ENCODE measurements at regions not wholly inside any gene's neighbourhood (a gene's known extent, or its start where the extent isn't known, plus 50 kb on each side); places are given as distances from the start of the nearest gene placed in this dataset.

DNA sequence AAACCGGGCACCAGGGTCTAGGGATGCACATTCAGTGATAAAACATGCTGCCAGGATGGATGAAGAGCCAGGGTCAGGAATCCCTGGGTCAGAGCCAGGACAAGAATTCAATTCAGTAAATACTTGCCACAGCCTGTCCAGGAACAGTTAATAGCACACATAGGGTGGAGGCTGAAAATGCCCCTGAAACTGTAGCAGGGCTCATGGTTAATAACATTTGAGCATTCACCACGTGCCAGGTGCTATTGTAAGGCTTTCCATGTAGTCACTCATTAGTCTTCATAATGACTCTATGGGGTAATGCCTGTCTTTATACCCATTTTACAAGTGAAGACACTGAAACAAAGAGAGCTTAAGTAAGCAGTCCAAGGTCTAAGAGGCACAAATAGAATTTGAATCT is 296.3 kb downstream of the LRFN2 start:
- Histone ChIP-seq H3K36me3 (no peaks in the 10 kb centered on the region), H3K27ac (no peak overlapping the region), H3K4me1 (no peaks in the 10 kb centered on the region), H3K27me3 (no peaks in the 10 kb centered on the region), H3K9me3 (no peaks in the 10 kb centered on the region), H3K4me3 (no peak overlapping the region)
- TF ChIP-seq POLR2A (IDR thresholded peaks at IDR 0.05): no peak
- TF ChIP-seq CTCF (IDR thresholded peaks at IDR 0.05): no peak
- intact Hi-C loops (cut with DNase I; ENCODE audit: low total_unique reads): no loop called here
- DNase-seq: no peak

DNA sequence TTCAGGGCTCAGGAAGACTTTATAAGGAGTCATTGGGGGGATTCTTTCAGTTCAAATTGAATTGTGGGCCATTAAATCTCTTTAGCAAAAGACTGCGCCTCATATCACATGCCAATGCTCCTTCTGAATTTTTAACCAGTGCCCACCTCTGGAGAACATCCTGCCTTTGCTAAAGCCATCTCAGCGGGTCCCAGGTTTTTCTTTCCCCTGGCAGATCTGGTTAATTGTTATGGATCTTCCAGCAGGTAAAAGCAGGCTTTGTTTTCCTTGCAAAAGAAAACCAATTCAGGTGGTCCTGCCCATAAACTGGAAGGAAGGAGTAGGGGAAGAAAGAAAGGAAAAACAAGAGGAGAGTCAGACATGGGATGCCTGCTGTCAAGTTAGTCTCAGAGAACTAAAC is 298.2 kb downstream of the LRFN2 start:
- H3K27ac ChIP-seq: no peak overlapping the region
- no peak for DNase-seq
- no peaks in the 10 kb centered on the region for H3K36me3 ChIP-seq
- no peak overlapping the region for H3K4me3 ChIP-seq
- H3K27me3 ChIP-seq: no peaks in the 10 kb centered on the region
- no peaks in the 10 kb centered on the region for H3K9me3 ChIP-seq
- H3K4me1 ChIP-seq: no peaks in the 10 kb centered on the region
- intact Hi-C loops (cut with DNase I; ENCODE audit: low total_unique reads): no loop called here
- TF ChIP-seq CTCF (IDR thresholded peaks at IDR 0.05) (no peak), POLR2A (IDR thresholded peaks at IDR 0.05) (no peak)

- no peaks in the 10 kb centered on the region for H3K4me1 ChIP-seq
- no peaks in the 10 kb centered on the region for H3K27me3 ChIP-seq
- H3K9me3 ChIP-seq: no peaks in the 10 kb centered on the region
- intact Hi-C loops (cut with DNase I; ENCODE audit: low total_unique reads): no loop called here
- H3K4me3 ChIP-seq: no peak overlapping the region
- no peak overlapping the region for H3K27ac ChIP-seq
- no peak for DNase-seq
- TF ChIP-seq CTCF (IDR thresholded peaks at IDR 0.05): no peak
- TF ChIP-seq POLR2A (IDR thresholded peaks at IDR 0.05): no peak
- H3K36me3 ChIP-seq: no peaks in the 10 kb centered on the region
These were observed 299.8 kb downstream of the LRFN2 start for GRCh38 chr6:40287296-40287850.

GRCh38 chr6:40286721-40287120 is 300.4 kb downstream of the LRFN2 start:
- TF ChIP-seq POLR2A (IDR thresholded peaks at IDR 0.05) (no peak), CTCF (IDR thresholded peaks at IDR 0.05) (no peak)
- Histone ChIP-seq H3K27me3 (no peaks in the 10 kb centered on the region), H3K9me3 (no peaks in the 10 kb centered on the region), H3K4me1 (no peaks in the 10 kb centered on the region), H3K4me3 (no peak overlapping the region), H3K36me3 (no peaks in the 10 kb centered on the region), H3K27ac (no peak overlapping the region)
- no peak for DNase-seq
- intact Hi-C loops (cut with DNase I; ENCODE audit: low total_unique reads): no loop called here

- Histone ChIP-seq H3K4me1 (no peaks in the 10 kb centered on the region), H3K36me3 (no peaks in the 10 kb centered on the region), H3K4me3 (no peak overlapping the region), H3K27me3 (no peaks in the 10 kb centered on the region), H3K27ac (no peak overlapping the region), H3K9me3 (no peaks in the 10 kb centered on the region)
- intact Hi-C loops (cut with DNase I; ENCODE audit: low total_unique reads): no loop called here
- TF ChIP-seq POLR2A (IDR thresholded peaks at IDR 0.05): no peak
- TF ChIP-seq CTCF (IDR thresholded peaks at IDR 0.05): no peak
- no peak for DNase-seq
These were observed 301.2 kb downstream of the LRFN2 start for GRCh38 chr6:40285996-40286395.
